OCI-LY7 (cell line): ENCODE measurements at regions not wholly inside any gene's neighbourhood (a gene's known extent, or its start where the extent isn't known, plus 50 kb on each side); places are given as distances from the start of the nearest gene placed in this dataset.

ENCODE experiments used
- EZH2phosphoT487 ChIP-seq: fragments of 200-600 bp; sonication (generic); IDR thresholded peaks from 2 replicates; pipeline ENCODE4 v1.6.1; 2018; ENCODE audit warnings: low read depth, borderline replicate concordance, mild to moderate bottlenecking, mixed run types, antibody characterized with exemption, low read length, moderate library complexity, mixed read lengths
- TF ChIP-seq, protein P1 (sequence below): fragments of 200-600 bp; sonication (generic); conservative IDR thresholded peaks from 2 replicates; pipeline ENCODE4 v1.5.1; 2014; ENCODE audit warnings: mild to moderate bottlenecking, antibody characterized with exemption, low read length, moderate library complexity, mixed read lengths

DNA sequence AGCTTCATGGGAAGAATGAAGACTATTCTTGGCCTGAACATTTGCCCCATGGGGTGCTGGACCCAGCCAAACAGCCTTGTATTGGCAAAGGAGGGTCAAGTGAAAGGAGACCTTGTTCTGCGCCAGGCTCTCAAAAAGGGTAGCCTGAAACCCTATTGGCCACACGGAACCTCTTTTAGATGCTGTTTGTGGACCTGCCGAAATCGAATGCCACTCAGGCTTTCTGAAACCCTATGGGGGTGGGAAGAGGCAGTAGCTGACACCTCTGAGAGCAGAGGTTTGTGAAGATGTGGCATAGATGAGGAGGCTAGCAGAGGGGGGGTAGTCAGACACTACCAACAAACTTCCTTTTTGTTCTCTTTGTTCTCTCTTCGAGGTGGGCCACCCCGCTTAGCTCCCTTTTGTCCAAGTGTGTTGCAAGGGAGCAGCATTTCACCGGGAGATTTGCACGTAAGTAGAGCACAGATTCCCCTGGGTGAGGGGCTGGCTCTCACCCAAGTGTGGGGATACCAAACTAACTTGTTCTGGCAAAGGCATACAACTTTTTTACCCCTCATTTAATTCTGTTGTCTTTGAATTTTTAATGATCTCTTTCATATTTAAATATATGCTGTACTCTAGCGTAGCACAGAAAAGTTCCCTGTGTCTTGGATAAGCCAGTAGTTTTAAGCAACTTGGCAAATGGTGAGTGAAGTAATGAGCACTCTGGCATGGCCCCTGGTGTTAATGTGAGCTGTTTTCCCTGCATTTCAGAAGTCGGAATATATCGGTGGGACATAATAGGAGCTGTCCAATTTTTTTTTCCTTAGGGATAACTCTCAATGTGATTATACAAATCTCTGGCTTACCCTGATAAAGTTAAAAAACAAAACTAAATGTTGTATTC lies 107.7 kb downstream of the SEPTIN7 start:
- TF ChIP-seq, protein P1, sequence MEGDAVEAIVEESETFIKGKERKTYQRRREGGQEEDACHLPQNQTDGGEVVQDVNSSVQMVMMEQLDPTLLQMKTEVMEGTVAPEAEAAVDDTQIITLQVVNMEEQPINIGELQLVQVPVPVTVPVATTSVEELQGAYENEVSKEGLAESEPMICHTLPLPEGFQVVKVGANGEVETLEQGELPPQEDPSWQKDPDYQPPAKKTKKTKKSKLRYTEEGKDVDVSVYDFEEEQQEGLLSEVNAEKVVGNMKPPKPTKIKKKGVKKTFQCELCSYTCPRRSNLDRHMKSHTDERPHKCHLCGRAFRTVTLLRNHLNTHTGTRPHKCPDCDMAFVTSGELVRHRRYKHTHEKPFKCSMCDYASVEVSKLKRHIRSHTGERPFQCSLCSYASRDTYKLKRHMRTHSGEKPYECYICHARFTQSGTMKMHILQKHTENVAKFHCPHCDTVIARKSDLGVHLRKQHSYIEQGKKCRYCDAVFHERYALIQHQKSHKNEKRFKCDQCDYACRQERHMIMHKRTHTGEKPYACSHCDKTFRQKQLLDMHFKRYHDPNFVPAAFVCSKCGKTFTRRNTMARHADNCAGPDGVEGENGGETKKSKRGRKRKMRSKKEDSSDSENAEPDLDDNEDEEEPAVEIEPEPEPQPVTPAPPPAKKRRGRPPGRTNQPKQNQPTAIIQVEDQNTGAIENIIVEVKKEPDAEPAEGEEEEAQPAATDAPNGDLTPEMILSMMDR: no peak
- TF ChIP-seq EZH2phosphoT487: no peak
